Heart left ventricle (tissue), 16 donors: ENCODE measurements at regions not wholly inside any gene's neighbourhood (a gene's known extent, or its start where the extent isn't known, plus 50 kb on each side); places are given as distances from the start of the nearest gene placed in this dataset.

Experiments
- ATAC-seq, 4 donors: fragments of 200-7000 bp; cut with Tn5 transposase; one replicate each; pipeline ENCODE4 v1.9.1; 2020 to 2022; ENCODE audit warnings: moderate library complexity in 4 of 4, mild to moderate bottlenecking in 3 of 4, moderate number of reproducible peaks in 1 of 4
- DNase-seq, 5 donors: peaks; one replicate each; pipeline ENCODE4 v3.0.0-alpha.2; 2020
- H3K27ac ChIP-seq, 12 donors: fragments of 200-600 bp; sonication (generic) in 4 of 12; one replicate each; pipeline versions ENCODE4 v1.5.0 to v1.8.0; 2016 to 2022; ENCODE audit warnings: mild to moderate bottlenecking in 2 of 12
- H3K27me3 ChIP-seq, 9 donors: fragments of 200-600 bp; sonication (generic) in 2 of 9; one replicate each; pipeline versions ENCODE4 v1.5.1 to v1.8.0; 2016 to 2022; ENCODE audit warnings: mild to moderate bottlenecking in 3 of 9
- H3K36me3 ChIP-seq, 9 donors: fragments of 200-600 bp; sonication (generic) in 2 of 9; one replicate each; pipeline versions ENCODE4 v1.5.0 to v1.8.0; 2018 to 2022; ENCODE audit warnings: mild to moderate bottlenecking in 2 of 9
- H3K4me1 ChIP-seq, 12 donors: fragments of 200-600 bp; sonication (generic) in 4 of 12; one replicate each; pipeline versions ENCODE4 v1.5.0 to v1.8.0; 2016 to 2022; ENCODE audit warnings: mild to moderate bottlenecking in 3 of 12
- H3K4me3 ChIP-seq, 12 donors: fragments of 200-600 bp; sonication (generic) in 4 of 12; one replicate each; pipeline versions ENCODE4 v1.5.0 to v1.8.0; 2017 to 2022; ENCODE audit warnings: mild to moderate bottlenecking in 9 of 12, moderate library complexity in 4 of 12
- H3K9me3 ChIP-seq, 12 donors: fragments of 200-600 bp; sonication (generic) in 4 of 12; one replicate each; pipeline versions ENCODE4 v1.5.0 to v1.8.0; 2016 to 2022; ENCODE audit warnings: mild to moderate bottlenecking in 1 of 12
- CTCF ChIP-seq, 12 donors: fragments of 200-600 bp; sonication (generic) in 4 of 12; IDR thresholded peaks; one replicate each; pipeline versions ENCODE4 v1.5.0 to v1.8.0; 2018 to 2022; ENCODE audit warnings: antibody characterized with exemption in 12 of 12, mild to moderate bottlenecking in 5 of 12
- POLR2A ChIP-seq, 2 donors: fragments of 450-650 bp; IDR thresholded peaks; one replicate each; pipeline ENCODE4 v1.6.1; 2017; ENCODE audit warnings: antibody characterized with exemption in 2 of 2, mild to moderate bottlenecking in 2 of 2, moderate library complexity in 2 of 2
- WGBS, 4 donors: extraction: QIAGEN DNeasy Blood & Tissue Kit in 2 of 4; methylation state at CpG; one replicate each; pipeline versions ENCODE4 v1.1.5 to v1.1.7; 2013 to 2018; 5-methylcytosine and 5-hydroxymethylcytosine counted together
- intact Hi-C, 10 donors: fragments of 100-400 bp; cut with DNase I; formaldehyde crosslinking; loops; one replicate each; pipeline versions ENCODE4 v1.11.1 to v1.14.2; 2022
- donor health status: ischemic (EF 13 %, LVEDD 7.1; RV severe dilation, severe dysfunction).
- donor health status: healthy with polysubstance abuse.
- donor health status: DM: no; HTN: yes; CAD: no.
- donor health status: DM: no; HTN: no; CAD: no.
- donor health status: ischemic (EF 25% LVEDD 6.9; RV normal size, moderate dysfunction).
- donor health status: ischemic (EF 25% LVEDD 5.7; RV mildly dilated, moderate dysfunction).
- donor health status: healthy.
- donor health status: DM: yes; HTN: yes; CAD: no.
- donor health status: ischemic (EF 35%, LVEDD 5.7; RV mildly dilated, moderate dysfunction).
- donor health status: nonischemic (EF 11% LVEDD 7.7; RV severe dilation, severe dysfunction).
- donor health status: DM: yes; HTN: yes; CAD: no.
- donor health status: PGD.
- donor health status: ischemic (EF 29% LVEDD 5.4; RV normal size, mild dysfunction).
- donor health status: nonischemic (EF 23%, LVEDD 6.1; RV moderate dilation, normal function).

DNA sequence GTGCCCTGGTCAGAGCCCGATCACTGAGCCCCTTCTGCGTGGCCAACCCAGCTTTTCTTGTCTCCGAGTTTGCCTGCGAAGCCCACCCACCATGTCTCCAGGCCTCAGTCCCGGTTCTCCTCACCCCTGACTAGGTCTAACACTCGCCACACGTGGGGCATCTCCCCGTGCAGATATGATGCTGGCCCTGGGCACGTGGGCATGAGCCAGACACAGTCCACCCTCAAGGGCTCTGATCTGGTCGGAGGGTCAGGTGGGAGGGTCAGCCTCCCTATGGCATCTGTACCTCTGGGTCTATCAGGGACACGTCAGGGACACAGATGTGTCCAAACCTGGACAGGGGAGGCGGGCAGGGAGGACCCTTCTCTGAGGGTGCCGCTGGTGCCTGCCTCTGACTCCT is 95.4 kb downstream of the RHOB start:
- H3K27ac ChIP-seq = no peak overlapping the region
- peaks cover 0 to 24% (median 5%) of the 10 kb centered on the region in 12 donors for H3K4me1 ChIP-seq
- 93 to 99% (median 97%) methylated on average over 10 to 13 of the region's 13 CpGs for WGBS, 4 donors
- peaks cover 0 to 4% (median 0%) of the 10 kb centered on the region in 12 donors for H3K9me3 ChIP-seq
- no peaks in the 10 kb centered on the region for H3K36me3 ChIP-seq
- H3K4me3 ChIP-seq = no peak overlapping the region
- TF ChIP-seq CTCF (IDR thresholded peaks at IDR 0.05) (no peak), POLR2A (IDR thresholded peaks at IDR 0.05) (no peak)
- intact Hi-C loops = no loop called here
- ATAC-seq (no peak), DNase-seq (no peak)
- H3K27me3 ChIP-seq = no peaks in the 10 kb centered on the region

DNA sequence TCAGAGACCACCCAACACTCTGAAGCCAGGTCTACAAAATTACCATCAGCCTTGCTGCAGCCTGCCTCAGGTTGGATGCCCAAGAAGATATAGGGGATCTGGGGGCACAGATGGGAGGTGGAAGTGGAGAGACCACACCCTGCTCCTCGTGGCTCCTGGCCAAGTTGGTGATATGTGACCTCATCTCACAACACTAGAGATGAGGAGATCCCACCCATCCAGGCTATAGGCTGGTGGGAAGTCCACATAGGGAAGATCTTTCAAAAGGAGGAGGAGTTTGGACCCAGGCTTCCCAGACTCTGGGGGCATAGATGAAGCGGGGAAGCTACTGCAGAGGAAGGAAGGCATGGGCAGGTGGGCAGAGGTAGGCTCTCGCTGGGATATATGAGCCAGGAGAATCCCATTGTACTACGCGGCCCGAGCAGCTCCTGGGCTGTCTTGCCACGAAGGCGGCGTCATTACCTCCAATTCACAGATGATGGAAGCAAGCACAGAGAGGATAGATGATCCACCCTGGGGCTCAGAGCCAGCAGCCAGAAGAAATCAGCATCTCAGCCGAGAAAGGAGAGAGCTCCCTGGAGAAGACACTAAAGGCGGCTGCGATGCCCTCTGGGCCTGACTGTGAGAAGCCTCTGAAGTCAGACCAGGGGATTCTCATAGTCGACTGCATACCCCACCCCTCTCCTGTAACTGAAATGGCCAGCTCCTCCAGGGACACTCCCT is 96.0 kb downstream of the RHOB start:
- peaks cover 0 to 4% (median 0%) of the 10 kb centered on the region in 12 donors for H3K9me3 ChIP-seq
- H3K4me1 ChIP-seq = peaks cover 0 to 24% (median 5%) of the 10 kb centered on the region in 12 donors
- intact Hi-C loops = no loop called here
- H3K36me3 ChIP-seq = no peaks in the 10 kb centered on the region
- H3K4me3 ChIP-seq = no peak overlapping the region
- DNase-seq (peak in 1 of 5 donors; percentile 18), ATAC-seq (no peak)
- H3K27me3 ChIP-seq = no peaks in the 10 kb centered on the region
- no peak overlapping the region for H3K27ac ChIP-seq
- no peak for TF ChIP-seq CTCF (IDR thresholded peaks at IDR 0.05)
- no peak for TF ChIP-seq POLR2A (IDR thresholded peaks at IDR 0.05)
- 57 to 69% (median 67%) methylated on average over 13 of the region's 13 CpGs for WGBS, 4 donors

- peaks cover 0 to 4% (median 0%) of the 10 kb centered on the region in 12 donors for H3K9me3 ChIP-seq
- DNase-seq (peak in 1 of 5 donors; percentile 25), ATAC-seq (peak in 3 of 4 donors; percentile 27 to 54 (median 52))
- H3K36me3 ChIP-seq = no peaks in the 10 kb centered on the region
- peaks cover 0 to 18% (median 5%) of the 10 kb centered on the region in 12 donors for H3K4me1 ChIP-seq
- no peak overlapping the region for H3K27ac ChIP-seq
- no peak overlapping the region for H3K4me3 ChIP-seq
- intact Hi-C loops = no loop called here
- TF ChIP-seq POLR2A (IDR thresholded peaks at IDR 0.05) = no peak
- TF ChIP-seq CTCF (IDR thresholded peaks at IDR 0.05) = no peak
- 42 to 66% (median 61%) methylated on average over 9 of the region's 9 CpGs for WGBS, 4 donors
- no peaks in the 10 kb centered on the region for H3K27me3 ChIP-seq
These were observed 96.7 kb downstream of the RHOB start for GRCh38 chr2:20543469-20544152.

GRCh38 chr2:20544153-20544747 is 97.4 kb downstream of the RHOB start:
- no peak overlapping the region for H3K27ac ChIP-seq
- H3K4me3 ChIP-seq = no peak overlapping the region
- H3K4me1 ChIP-seq = peaks cover 0 to 16% (median 5%) of the 10 kb centered on the region in 12 donors
- no peak for TF ChIP-seq CTCF (IDR thresholded peaks at IDR 0.05)
- no peak for TF ChIP-seq POLR2A (IDR thresholded peaks at IDR 0.05)
- 84 to 91% (median 89%) methylated on average over 8 of the region's 8 CpGs for WGBS, 4 donors
- no peaks in the 10 kb centered on the region for H3K27me3 ChIP-seq
- H3K36me3 ChIP-seq = no peaks in the 10 kb centered on the region
- peaks cover 0 to 4% (median 0%) of the 10 kb centered on the region in 12 donors for H3K9me3 ChIP-seq
- ATAC-seq (no peak), DNase-seq (peak in 1 of 5 donors; percentile 6)
- intact Hi-C loops = no loop called here
